NCI-H2227 treated with DMSO at 0.1 percent for 48 hours (cell line): ENCODE measurements at regions not wholly inside any gene's neighbourhood (a gene's known extent, or its start where the extent isn't known, plus 50 kb on each side); places are given as distances from the start of the nearest gene placed in this dataset.

Experiments
- DNase-seq: peaks from one replicate; lab custom pipeline; 2025; lab: John Stamatoyannopoulos, UW

GRCh38 chr2:239575931-239576445 lies 175.2 kb upstream of the HDAC4 start:
- DNase-seq, result no peak

- no peak for DNase-seq
Observed at GRCh38 chr2:239574434-239575156, 173.8 kb upstream of the HDAC4 start.

- DNase-seq, result no peak
Observed at GRCh38 chr2:239574054-239574433, 173.2 kb upstream of the HDAC4 start.

- no peak for DNase-seq
Observed at GRCh38 chr2:239570971-239571520, 170.2 kb upstream of the HDAC4 start.

GRCh38 chr2:239570216-239570925 lies 169.6 kb upstream of the HDAC4 start:
- no peak for DNase-seq

GRCh38 chr2:239569401-239570090 lies 168.7 kb upstream of the HDAC4 start:
- no peak for DNase-seq

GRCh38 chr2:239568601-239569000 lies 167.8 kb upstream of the HDAC4 start:
- no peak for DNase-seq

- no peak for DNase-seq
Observed at GRCh38 chr2:239567786-239568185, 167.0 kb upstream of the HDAC4 start.

GRCh38 chr2:239566995-239567568 lies 166.3 kb upstream of the HDAC4 start:
- DNase-seq, result no peak

- DNase-seq, result no peak
Observed at GRCh38 chr2:239566162-239566994, 165.6 kb upstream of the HDAC4 start.

GRCh38 chr2:239564587-239564986 lies 163.8 kb upstream of the HDAC4 start:
- DNase-seq, result no peak

- no peak for DNase-seq
Observed at GRCh38 chr2:239563561-239563960, 162.7 kb upstream of the HDAC4 start.

GRCh38 chr2:239561446-239562001 lies 160.7 kb upstream of the HDAC4 start:
- no peak for DNase-seq

GRCh38 chr2:239559417-239560261 lies 158.8 kb upstream of the HDAC4 start:
- DNase-seq, result no peak

GRCh38 chr2:239558661-239559060 lies 157.8 kb upstream of the HDAC4 start:
- DNase-seq, result no peak

GRCh38 chr2:239557516-239557915 lies 156.7 kb upstream of the HDAC4 start:
- DNase-seq, result no peak

- no peak for DNase-seq
Observed at GRCh38 chr2:239555571-239555905, 154.7 kb upstream of the HDAC4 start.

GRCh38 chr2:239554766-239555570 lies 154.1 kb upstream of the HDAC4 start:
- no peak for DNase-seq

- DNase-seq, result no peak
Observed at GRCh38 chr2:239553376-239554000, 152.7 kb upstream of the HDAC4 start.
